Sigmoid colon (tissue), 6 donors: ENCODE measurements at regions not wholly inside any gene's neighbourhood (a gene's known extent, or its start where the extent isn't known, plus 50 kb on each side); places are given as distances from the start of the nearest gene placed in this dataset.

Experiments used
- DNase-seq: peaks from one replicate; pipeline ENCODE4 v3.0.0-alpha.2; 2019
- H3K27ac ChIP-seq, 4 donors: fragments of 200-600 bp; sonication (generic); one replicate each; pipeline ENCODE4 v1.5.1; 2016 to 2019; ENCODE audit warnings: mild to moderate bottlenecking in 1 of 4
- H3K27me3 ChIP-seq, 3 donors: fragments of 200-600 bp; sonication (generic); one replicate each; pipeline ENCODE4 v1.5.1; 2019; ENCODE audit warnings: mild to moderate bottlenecking in 1 of 3
- H3K36me3 ChIP-seq, 4 donors: fragments of 200-600 bp; sonication (generic); one replicate each; pipeline ENCODE4 v1.5.1; 2016 to 2019
- H3K4me1 ChIP-seq, 4 donors: fragments of 200-600 bp; sonication (generic); one replicate each; pipeline ENCODE4 v1.5.1; 2017 to 2019
- H3K4me3 ChIP-seq, 4 donors: fragments of 200-600 bp; sonication (generic); one replicate each; pipeline ENCODE4 v1.5.1; 2017 to 2019; ENCODE audit warnings: mild to moderate bottlenecking in 2 of 4, moderate library complexity in 1 of 4
- H3K9me3 ChIP-seq, 4 donors: fragments of 200-600 bp in 3 of 4; sonication (generic) in 3 of 4; one replicate each; pipeline versions ENCODE4 v1.5.1 to v1.6.1; 2013 to 2019
- CTCF ChIP-seq, 4 experiments: fragments of 450-650 bp in 3 of 4; fragments of 200-600 bp in 1 of 4; IDR thresholded peaks; one replicate each; pipeline ENCODE4 v1.5.1; 2016 to 2019; ENCODE audit warnings: antibody characterized with exemption in 4 of 4, mild to moderate bottlenecking in 3 of 4, moderate library complexity in 2 of 4
- EP300 ChIP-seq, 4 donors: sonication (generic); formaldehyde crosslinking; IDR thresholded peaks; one replicate each; pipeline ENCODE4 v1.6.1; 2017; ENCODE audit warnings: antibody characterized with exemption in 4 of 4
- POLR2A ChIP-seq, 2 donors: fragments of 450-650 bp; IDR thresholded peaks; one replicate each; pipeline ENCODE4 v1.6.1; 2016; ENCODE audit warnings: antibody characterized with exemption in 2 of 2, mild to moderate bottlenecking in 2 of 2, moderate library complexity in 2 of 2
- POLR2AphosphoS5 ChIP-seq, 4 donors: sonication (generic); formaldehyde crosslinking; IDR thresholded peaks; one replicate each; pipeline ENCODE4 v1.6.1; 2017; ENCODE audit warnings: antibody characterized with exemption in 4 of 4
- WGBS, 2 donors: extraction: QIAGEN DNeasy Blood & Tissue Kit; methylation state at CpG; one replicate each; pipeline ENCODE4 v1.1.7; 2013; 5-methylcytosine and 5-hydroxymethylcytosine counted together
- intact Hi-C: fragments of 100-400 bp; cut with DNase I; formaldehyde crosslinking; loops from one replicate; pipeline ENCODE4 v1.15.1; 2023
- donor health status: healthy with polysubstance abuse.
- donor health status: healthy.

GRCh38 chr11:70601861-70602538 is 203.7 kb downstream of the CTTN start:
- no peak for DNase-seq
- Histone ChIP-seq H3K27me3 (no peaks in the 10 kb centered on the region), H3K27ac (no peak overlapping the region), H3K36me3 (no peaks in the 10 kb centered on the region), H3K9me3 (no peaks in the 10 kb centered on the region), H3K4me3 (no peak overlapping the region), H3K4me1 (no peaks in the 10 kb centered on the region)
- intact Hi-C loops = no loop called here
- 85 to 89% methylated on average over 11 of the region's 11 CpGs for WGBS, 2 donors
- no peak for TF ChIP-seq CTCF (IDR thresholded peaks at IDR 0.05)
- no peak for TF ChIP-seq POLR2AphosphoS5 (IDR thresholded peaks at IDR 0.05)

GRCh38 chr11:70603114-70603755 is 204.9 kb downstream of the CTTN start:
- intact Hi-C loops = no loop called here
- Histone ChIP-seq H3K27me3 (peaks cover 0 to under 1% (median 0%) of the 10 kb centered on the region in 3 donors), H3K27ac (no peak overlapping the region), H3K4me1 (no peaks in the 10 kb centered on the region), H3K4me3 (no peak overlapping the region), H3K9me3 (no peaks in the 10 kb centered on the region), H3K36me3 (no peaks in the 10 kb centered on the region)
- no peak for DNase-seq
- no peak for TF ChIP-seq POLR2A (IDR thresholded peaks at IDR 0.05)
- TF ChIP-seq CTCF (IDR thresholded peaks at IDR 0.05) = no peak
- TF ChIP-seq POLR2AphosphoS5 (IDR thresholded peaks at IDR 0.05) = no peak
- no peak for TF ChIP-seq EP300 (IDR thresholded peaks at IDR 0.05)
- WGBS, 2 donors = 68 to 85% methylated on average over 10 of the region's 10 CpGs

GRCh38 chr11:70603756-70604211 is 205.5 kb downstream of the CTTN start:
- Histone ChIP-seq H3K27me3 (peaks cover 0 to 4% (median 0%) of the 10 kb centered on the region in 3 donors), H3K27ac (no peak overlapping the region), H3K4me1 (no peaks in the 10 kb centered on the region), H3K36me3 (no peaks in the 10 kb centered on the region), H3K9me3 (no peaks in the 10 kb centered on the region), H3K4me3 (no peak overlapping the region)
- DNase-seq = no peak
- no peak for TF ChIP-seq POLR2AphosphoS5 (IDR thresholded peaks at IDR 0.05)
- no peak for TF ChIP-seq EP300 (IDR thresholded peaks at IDR 0.05)
- TF ChIP-seq CTCF (IDR thresholded peaks at IDR 0.05) = no peak
- TF ChIP-seq POLR2A (IDR thresholded peaks at IDR 0.05) = no peak
- intact Hi-C loops = no loop called here
- 67 to 85% methylated on average over 9 of the region's 9 CpGs for WGBS, 2 donors

- DNase-seq = no peak
- H3K4me3 ChIP-seq = no peak overlapping the region
- WGBS, 2 donors = 85 to 88% methylated on average over 11 of the region's 11 CpGs
Observed at GRCh38 chr11:70604221-70604620, 205.9 kb downstream of the CTTN start.

More at GRCh38 chr11:70604221-70604620, 205.9 kb downstream of the CTTN start:
- Histone ChIP-seq H3K4me1 (no peaks in the 10 kb centered on the region), H3K36me3 (no peaks in the 10 kb centered on the region), H3K27me3 (peaks cover 0 to 4% (median 0%) of the 10 kb centered on the region in 3 donors), H3K27ac (no peak overlapping the region), H3K9me3 (no peaks in the 10 kb centered on the region)
- no peak for TF ChIP-seq EP300 (IDR thresholded peaks at IDR 0.05)
- no peak for TF ChIP-seq POLR2AphosphoS5 (IDR thresholded peaks at IDR 0.05)
- no peak for TF ChIP-seq CTCF (IDR thresholded peaks at IDR 0.05)
- intact Hi-C loops = no loop called here
